ENCODE measurements at regions not wholly inside any gene's neighbourhood (a gene's known extent, or its start where the extent isn't known, plus 50 kb on each side); places are given as distances from the start of the nearest gene placed in this dataset.

DNA sequence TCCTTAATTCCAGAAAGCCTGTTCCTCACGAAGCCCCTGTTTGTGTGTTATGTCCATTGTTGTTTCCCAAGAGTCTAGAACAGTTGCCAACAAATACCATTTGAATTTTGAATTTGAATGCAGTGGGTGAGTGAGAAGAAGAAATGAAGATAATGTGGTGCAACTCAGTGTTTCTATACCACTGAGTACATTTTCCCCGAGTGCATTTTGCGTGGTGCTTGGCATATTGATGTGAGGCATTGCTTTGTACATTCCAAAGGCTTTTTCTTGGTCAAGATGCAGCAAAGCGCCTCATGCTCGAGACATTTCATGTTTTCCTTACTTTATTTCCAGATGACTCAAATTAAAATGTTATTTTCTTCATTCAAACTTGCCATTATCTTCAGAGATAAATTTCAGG lies 253.1 kb upstream of the RPS6KA3 start:
- no peak for DNase-seq (ENCODE audit: low read depth)

DNA sequence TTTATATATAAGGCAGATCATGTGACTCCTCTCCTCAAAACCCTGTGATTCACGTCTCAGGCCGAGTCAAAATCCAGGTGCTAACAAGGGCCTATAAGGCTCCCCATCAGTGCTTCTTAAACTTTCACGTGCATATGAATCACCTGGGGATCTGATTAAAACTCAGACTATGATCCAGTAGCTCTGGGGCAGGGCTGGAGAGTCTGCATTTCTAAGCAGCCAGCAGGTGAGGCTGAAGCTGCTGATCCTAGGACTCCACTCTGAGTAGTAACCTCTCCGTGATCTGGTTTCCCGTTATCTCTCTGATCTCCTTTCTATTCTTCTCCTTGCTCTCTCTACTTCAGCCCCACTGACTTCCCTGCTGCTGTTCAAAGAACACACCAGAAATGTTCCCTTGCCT lies 252.4 kb upstream of the RPS6KA3 start:
- no peak for DNase-seq (ENCODE audit: low read depth)

DNA sequence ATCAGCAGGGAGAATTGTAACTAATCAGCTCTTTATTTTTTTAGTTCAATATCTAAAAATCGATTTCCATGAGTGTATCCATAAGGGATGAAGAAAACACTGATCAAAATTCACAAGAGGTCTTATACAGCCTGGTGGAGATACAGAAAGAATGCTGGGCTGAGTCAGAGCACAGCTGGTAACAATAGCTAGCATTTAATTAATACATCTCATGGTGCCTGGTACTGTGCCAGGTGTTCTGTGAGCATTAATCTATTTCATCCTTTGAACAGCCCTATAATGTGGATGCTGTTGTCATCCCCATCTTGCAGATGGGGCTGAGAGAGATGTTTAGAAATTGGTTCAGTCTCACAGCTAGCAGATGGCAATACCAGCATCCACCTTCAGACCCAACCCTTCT lies 250.9 kb upstream of the RPS6KA3 start:
- DNase-seq (ENCODE audit: low read depth), result no peak

DNA sequence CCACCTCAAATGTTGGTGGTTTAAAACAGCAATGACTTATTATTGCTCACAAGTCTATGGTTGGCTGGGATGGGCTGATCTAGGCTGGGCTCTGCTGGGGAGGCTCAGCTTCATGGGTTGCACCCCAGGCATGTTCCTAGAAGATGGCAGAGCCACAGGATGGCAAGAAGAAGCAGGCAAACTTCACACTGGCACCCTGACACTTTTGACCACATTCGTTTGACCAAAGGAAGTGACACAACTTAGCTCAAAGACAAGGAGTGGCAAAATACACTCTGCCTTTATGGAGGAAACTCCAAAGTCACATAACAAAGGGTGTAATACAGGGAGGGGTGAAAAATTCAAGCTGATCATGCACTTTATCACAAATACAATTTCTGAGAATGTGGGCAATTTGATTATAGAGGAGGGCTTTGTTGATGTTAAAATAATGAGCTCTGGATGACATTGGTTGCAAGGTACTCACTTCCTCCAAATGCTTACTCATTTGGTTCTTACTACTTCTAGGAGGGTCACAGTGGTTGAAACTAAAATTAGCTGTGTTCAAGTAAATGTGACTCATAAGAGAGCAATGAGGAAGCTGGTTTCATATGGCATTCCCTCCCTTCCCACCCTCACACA lies 249.2 kb upstream of the RPS6KA3 start:
- no peak for DNase-seq (ENCODE audit: low read depth)

DNA sequence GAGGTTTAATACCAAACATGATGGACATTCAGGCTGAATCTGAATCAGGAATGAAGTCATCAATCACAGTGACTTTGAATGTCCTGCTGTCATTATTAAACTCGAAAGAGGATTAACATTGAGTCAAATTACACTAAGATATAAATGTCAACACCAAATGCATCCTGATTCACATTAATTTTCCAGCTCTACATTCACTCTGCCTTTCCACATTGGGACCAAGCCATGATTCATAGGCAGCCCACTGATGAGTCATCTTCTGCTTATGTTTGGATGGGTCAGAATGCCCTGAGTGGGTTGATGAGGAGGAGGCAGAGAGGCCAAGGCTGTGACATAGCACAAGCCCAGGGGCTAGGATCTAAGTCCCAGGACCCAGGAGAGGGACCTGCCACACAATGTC lies 247.6 kb upstream of the RPS6KA3 start:
- no peak for DNase-seq (ENCODE audit: low read depth)

DNA sequence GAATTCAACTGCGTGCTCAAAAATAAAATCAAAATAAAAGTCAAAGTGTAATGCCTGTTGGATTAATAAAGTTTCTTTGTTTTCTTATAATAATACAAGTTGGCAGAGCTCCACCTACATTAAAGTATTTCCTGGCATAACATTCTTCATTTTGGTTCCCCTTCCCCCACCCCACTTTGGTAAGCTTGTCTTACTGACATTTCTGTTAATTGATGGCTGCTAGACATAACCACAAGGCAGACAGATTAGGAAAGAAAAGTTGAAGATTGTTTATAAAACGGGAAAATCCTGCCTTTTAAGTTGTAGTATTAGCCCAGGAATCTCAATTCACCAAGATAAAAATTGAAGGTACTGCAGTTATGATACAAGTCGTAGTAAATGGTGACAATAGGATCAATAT lies 246.5 kb upstream of the RPS6KA3 start:
- DNase-seq (ENCODE audit: low read depth), result no peak

DNA sequence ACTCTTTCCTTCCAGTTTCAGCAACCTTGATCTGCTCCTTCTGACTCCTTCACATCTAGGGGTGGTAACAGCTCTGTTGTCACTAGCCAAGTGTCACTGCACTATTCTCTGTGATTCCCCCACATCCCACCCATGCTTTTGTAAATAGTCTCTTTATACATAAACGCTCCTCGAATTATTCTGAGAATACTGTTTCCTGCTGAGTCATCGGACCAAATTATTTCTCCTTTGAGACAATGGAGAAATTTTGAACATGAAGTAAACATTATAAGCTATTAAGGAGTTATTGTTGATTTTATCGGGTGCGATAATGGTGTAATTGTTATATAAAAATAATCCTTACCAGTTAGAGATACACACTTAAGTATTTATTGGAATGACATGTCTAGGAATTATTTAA lies 245.1 kb upstream of the RPS6KA3 start:
- no peak for DNase-seq (ENCODE audit: low read depth)

DNA sequence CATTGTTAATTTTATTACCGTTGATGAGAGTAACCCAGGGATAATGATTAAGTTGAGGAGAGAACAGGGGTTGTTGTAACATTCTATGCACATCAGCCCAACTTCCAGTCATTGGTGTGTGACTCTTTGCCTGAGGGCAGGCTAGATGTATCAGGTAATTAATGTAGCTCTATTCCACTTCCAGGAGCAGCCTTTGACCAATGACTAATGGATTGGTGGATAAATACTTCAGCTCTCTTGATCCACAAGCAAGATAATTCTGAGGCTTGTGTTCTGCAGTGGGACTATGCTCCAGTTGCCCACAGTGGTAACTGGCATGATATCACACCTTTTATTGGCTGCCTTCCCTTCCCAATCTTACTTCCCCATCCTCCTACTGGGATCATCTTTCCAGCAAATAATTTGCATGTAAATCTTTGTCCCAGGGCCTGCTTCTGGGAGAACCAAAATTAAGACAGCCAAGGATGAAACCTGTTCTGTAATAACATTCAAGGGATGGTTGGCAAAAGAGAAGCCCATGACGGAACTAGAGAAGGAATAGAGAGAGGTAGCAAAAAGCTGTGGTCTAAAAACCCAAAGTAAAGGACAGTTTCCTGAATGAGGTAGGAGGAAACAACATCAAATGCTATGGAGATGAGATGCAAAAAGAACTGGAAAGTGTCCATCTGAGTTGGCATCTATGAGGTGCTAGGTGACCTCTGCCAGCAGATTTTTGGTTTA lies 241.4 kb upstream of the RPS6KA3 start:
- no peak for DNase-seq (ENCODE audit: low read depth)

DNA sequence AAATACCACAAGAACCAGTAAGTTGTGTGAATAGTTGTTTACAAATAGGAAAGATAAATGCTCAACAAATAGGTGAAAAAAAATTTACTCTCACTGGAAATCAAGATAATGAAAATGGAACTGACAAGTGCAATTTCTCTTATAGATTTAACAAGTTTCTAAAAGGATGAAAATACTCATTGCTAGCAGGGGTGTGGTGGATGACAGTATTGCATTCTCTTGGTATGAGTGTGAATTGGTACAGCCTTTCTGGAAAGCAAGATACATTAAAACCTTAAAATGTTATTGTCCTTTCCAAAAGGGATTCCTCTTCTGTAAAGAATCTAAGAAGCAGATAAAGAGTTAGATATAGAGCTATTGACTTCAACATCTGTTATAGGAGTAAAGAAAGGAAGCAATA lies 240.0 kb upstream of the RPS6KA3 start:
- no peak for DNase-seq (ENCODE audit: low read depth)

DNA sequence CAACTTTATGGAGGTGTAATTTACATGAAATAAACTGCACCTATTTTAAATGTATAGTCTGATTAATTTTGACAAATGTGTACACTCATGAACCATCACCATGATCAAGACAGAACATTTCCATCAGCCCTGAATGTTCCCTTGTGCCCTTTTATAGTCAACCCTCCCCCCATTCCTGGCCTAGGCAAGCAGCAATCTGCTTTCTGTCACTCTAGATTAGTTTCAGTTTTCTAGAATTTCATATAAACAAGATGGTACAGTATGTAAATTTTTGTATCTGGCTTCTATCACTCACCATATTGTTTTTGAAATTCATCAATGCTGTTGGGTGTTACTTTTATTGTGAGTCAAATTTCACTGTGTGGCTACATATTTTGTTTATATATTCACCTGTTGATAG lies 234.2 kb upstream of the RPS6KA3 start:
- DNase-seq (ENCODE audit: low read depth), result no peak

DNA sequence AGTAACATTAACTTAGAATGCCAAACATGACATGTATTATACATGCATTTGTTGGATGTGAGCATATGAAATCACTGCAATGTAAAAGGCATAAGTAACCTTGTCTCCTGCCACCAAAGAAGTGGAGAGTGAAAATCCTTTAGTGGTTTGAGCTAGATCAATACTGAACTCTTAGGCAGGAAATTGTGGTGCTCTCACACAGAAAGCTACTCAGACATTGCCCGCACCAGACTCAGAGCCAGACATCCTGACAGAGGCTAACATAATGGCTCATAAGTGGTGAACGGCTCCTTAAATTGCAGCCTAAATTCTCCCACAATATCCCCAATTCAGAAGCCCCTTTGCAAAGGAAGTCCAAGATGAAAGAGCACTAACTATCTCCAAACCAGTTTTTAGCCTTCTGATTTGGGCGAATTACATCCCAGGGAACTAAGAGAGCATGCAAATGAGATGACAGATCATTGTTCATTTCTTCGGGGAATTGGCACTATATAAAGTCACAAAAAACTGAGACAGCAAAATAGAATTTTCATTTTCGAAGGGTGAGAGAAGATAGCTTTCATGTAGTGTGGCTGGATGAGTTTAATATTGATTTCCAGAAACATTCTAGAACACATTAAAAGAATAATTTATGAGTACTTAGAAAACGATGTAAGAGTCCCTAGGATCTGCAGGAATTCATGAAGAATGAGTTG lies 233.6 kb upstream of the RPS6KA3 start:
- no peak for DNase-seq (ENCODE audit: low read depth)

DNA sequence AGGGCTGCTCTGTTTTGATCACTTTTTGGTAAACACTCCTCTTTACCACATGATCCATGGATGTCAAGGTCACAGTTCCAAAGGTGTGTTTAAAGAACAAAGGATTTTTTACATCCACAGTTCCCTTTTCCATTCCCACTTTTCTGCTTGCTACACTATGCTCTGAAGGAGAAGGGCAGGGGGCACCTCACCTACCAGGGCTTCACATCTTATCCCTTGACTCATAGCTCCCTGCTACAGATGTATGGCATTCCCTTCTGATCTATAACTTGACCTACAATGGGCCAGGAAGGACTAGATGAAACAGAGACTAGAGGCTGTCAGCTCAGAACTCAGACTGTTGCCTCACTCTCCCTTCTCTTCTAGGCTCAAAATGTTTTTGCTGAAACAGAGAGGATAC lies 233.1 kb upstream of the RPS6KA3 start:
- DNase-seq (ENCODE audit: low read depth), result no peak

DNA sequence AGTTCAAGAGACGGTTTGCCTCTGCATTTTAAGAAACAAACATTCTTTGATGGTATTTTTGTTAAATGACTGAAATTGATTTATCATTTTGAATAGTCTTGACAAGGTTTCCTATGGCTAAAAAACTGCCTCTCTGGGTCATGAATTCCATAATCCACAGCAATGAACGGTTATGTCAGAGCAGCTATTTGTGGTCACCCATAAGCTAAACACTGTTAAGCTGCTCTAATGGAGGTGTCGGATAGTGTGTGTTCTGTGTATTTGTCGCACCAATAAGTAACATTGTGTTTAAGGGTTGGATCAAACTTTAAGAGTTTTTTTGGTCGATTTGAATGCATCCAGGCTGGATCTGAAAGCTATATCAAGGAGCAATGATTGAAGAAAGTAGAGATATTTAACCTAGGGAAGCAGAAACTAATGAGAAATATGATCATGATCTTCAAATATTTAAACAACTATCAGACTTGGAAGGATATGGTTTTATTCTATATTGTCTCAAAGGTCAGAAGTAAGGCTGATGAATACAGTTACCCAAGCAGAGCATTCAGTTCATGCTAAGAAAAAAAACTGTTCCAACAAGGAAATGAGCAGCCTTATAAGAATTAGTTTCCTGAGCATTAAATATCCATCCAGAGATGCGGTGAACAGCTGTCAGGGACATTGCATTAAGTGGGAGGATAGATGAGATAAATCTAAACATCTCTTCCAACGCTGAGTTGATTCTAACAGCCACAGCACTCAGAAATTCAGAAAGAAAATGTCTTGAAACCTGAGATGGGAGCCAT lies 232.3 kb upstream of the RPS6KA3 start:
- no peak for DNase-seq (ENCODE audit: low read depth)

DNA sequence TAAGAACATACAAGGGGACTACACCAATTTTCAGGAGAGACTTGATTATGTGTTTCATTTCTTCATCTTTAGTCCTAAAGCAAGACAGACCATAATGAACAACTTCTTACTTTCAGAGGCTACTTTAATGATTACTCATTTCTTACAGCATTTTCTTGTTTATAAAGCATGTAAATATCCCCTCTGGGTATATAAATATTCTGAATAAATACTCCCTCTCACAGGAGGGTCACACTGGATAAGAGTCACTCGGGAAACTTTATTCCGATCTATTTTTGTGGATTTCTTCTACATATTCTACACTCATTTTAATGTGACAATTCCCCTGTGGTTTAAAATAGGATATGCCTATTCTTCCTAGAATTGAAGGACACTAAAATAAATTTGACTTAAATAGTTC lies 228.9 kb upstream of the RPS6KA3 start:
- no peak for DNase-seq (ENCODE audit: low read depth)

DNA sequence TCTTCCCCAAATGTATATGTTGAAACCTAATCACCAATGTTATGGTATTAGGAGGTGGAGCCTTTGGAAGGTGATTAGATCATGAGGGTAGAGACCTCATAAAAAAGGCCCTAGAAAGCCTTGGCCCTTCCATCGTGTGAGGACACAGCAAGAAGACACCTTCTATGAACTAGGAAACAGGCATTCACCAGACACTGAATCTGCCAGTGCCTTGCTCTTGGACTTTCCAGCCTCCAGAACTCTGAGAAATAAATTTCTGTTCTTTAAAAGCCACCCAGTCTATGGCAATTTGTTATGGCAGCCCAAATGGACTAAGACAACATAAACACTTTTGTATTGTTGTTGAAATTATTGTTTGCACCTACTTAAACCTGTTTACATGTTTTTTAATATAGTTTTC lies 221.8 kb upstream of the RPS6KA3 start:
- DNase-seq (ENCODE audit: low read depth), result no peak

DNA sequence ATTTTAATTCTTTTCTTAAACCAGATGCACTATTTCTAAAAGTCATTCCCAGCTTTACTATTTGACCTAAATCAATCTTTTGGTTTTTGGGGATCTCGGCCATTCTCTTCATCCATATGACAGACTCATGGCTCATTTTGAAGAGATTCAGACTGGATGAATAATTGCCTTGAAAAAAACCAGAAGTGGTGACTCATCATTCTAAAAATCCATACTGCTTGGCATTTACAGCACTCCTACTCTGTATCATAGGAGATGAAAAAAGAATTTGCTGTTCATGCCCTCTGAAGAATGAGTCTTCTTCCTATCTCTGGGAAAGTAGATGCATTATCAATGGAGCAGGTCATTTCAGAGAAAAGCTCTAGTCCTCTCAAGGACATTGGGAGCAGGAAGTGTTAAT lies 220.5 kb upstream of the RPS6KA3 start:
- DNase-seq (ENCODE audit: low read depth), result no peak

DNA sequence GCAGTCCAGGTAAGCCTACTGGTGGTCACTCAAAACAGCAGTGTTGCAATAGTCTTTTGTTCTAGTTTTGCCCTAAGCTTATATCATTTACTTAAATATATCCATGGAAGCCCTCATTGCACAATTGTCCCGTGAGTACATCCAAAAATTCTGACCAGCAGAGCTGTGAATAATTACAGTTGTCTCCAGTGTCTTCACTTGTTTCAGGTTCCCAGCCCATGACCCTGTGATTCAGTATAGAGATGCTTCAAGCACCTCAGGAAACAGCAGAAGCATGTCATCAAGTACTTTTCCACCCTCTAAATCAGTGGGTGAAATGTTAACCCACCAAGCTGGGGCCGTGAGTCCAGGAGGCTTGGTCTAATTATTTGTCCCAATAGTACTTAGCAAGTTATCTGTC lies 214.9 kb upstream of the RPS6KA3 start:
- DNase-seq (ENCODE audit: low read depth), result no peak

DNA sequence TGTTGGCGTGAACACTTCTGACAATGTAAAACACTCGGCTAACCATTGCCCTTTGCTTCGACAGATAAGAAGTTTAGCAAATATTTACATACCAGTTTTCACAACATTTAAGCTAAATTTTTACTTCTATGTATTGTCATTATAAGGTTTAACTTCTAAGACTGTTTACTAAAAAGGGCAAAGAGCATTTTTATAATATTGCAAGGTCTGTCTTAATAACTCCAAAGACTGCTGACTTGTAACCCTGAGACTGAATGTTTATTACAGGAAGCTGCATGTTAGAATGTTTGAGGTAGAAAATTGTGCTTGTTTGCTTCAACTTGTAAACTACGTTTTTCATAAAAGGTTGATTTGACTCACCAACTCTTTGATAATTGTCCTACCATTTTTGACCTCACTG lies 213.2 kb upstream of the RPS6KA3 start:
- DNase-seq (ENCODE audit: low read depth), result no peak

DNA sequence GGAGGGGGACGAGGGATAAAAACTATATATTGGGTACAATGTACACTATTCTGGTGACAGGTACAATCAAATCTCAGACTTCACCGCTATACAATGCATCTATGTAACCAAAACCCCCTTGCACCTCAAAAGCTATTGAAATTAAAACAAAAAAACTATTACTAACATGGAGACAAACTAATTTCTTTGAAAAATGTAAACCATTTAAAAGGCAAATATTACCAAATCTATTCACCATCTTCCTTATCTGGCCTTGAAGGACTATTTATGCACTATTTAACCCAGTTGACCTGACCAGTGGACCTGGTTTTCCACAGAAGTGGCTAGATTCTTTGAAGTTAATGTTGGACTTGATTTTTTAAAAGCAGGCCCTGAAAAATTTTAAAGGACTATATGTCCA lies 212.3 kb upstream of the RPS6KA3 start:
- no peak for DNase-seq (ENCODE audit: low read depth)

DNA sequence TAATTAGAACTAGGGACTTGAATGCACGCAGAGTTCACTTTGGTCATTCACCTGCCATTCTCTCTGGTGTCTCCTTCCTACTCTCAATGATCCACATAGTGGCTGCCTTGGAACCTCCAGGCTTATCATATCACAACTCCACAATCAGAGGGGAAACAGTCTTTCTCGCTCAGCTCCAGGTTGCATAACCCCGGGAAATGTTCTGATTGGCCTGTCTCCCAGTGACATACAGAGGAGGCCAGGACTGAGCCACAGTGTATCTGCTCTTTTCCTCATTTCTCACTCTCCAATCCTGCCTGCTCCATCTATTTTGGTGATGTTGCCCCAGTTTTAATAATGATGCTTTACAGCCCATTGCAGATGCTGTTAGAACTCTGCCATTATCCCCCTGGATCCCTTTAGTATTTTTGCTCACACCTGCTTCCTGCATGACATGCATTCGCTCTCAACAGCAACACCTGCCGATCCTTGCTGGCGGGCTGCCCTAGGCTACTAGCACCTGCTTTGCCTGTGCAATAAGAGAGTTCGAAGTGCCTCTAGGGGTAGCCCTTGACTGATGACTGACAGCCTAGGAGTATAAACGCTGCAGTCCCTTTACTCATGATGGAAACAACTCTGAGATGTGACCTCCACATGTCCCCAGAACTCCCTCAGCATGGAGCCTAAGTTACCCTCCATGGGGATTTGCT lies 211.3 kb upstream of the RPS6KA3 start:
- DNase-seq (ENCODE audit: low read depth), result no peak

DNA sequence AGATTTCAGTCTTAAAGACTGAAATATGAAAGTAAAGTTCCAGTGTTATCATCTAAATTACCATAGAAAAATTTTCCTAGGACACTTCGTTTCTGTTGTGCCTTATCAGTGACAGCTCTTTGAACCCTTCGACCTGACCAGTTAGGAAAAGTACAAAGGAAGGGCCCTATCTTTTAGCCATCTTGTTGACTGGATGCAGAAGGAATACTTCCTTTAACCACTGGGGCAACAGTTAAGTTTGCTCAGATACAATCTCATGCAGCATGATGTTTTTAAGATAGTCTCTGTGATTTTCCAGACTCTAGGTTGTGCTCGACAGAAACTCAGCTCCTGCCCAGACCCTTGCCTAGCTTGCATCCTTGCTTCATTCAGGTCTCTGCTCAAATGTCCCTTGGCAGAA lies 210.5 kb upstream of the RPS6KA3 start:
- no peak for DNase-seq (ENCODE audit: low read depth)

DNA sequence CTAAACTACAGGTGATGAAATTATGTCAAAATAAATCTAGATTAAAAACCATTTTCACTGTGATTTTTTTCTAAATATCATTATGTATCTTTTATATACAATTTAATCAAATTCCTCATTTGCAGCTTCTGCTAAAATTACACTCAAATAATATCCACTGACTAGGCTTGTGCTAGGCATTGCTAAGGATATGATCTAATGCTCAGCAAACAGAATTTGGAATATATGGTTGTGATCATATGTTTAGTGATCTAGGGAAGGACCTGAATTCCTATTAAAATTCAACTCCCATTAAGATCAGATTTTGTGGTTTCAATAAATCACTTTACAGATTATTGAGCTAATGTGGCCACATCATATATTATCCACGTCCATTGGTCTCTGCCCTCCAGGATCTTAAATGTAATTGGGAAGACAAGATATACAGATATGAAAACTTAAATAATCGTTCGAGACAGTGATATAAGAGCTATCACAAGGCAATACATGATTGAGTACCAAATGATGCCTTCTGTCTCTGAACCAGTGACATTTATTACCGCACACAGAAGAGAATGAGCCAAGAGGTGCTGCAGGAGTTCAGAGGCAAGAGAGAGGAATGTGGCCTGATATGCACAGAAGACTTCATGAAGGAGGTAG lies 206.0 kb upstream of the RPS6KA3 start:
- no peak for DNase-seq (ENCODE audit: low read depth)
